HG02970 (cell line): ENCODE measurements at regions not wholly inside any gene's neighbourhood (a gene's known extent, or its start where the extent isn't known, plus 50 kb on each side); places are given as distances from the start of the nearest gene placed in this dataset.
"Not testable (repeated sequence)": the region's sequence is repeated elsewhere in the genome, so short reads cannot be mapped to it uniquely, and the experiment has no call there.

ENCODE experiments used
- ATAC-seq: cut with Tn5 transposase; IDR thresholded peaks from one replicate; pipeline ENCODE4 v1.9.1; 2021; ENCODE audit warnings: mild to moderate bottlenecking, moderate library complexity, moderate number of reproducible peaks; ENCODE audit not compliant: unreplicated experiment, low FRiP score

GRCh38 chr2:146970981-146971380, 873.8 kb upstream of the ACVR2A start:
- not testable (repeated sequence) for ATAC-seq

- ATAC-seq, result not testable (repeated sequence)
These were observed 875.1 kb upstream of the ACVR2A start for GRCh38 chr2:146969703-146970102.

- ATAC-seq, result no peak
These were observed 880.3 kb upstream of the ACVR2A start for GRCh38 chr2:146964494-146964893.

- ATAC-seq, result no peak
These were observed 890.3 kb upstream of the ACVR2A start for GRCh38 chr2:146954544-146954943.

- no peak for ATAC-seq
These were observed 892.1 kb upstream of the ACVR2A start for GRCh38 chr2:146952696-146953095.

GRCh38 chr2:146950911-146951310, 893.9 kb upstream of the ACVR2A start:
- no peak for ATAC-seq

- no peak for ATAC-seq
These were observed 894.5 kb upstream of the ACVR2A start for GRCh38 chr2:146950361-146950760.

GRCh38 chr2:146949400-146949799, 895.4 kb upstream of the ACVR2A start:
- ATAC-seq, result no peak

GRCh38 chr2:146944601-146945000, 900.2 kb upstream of the ACVR2A start:
- ATAC-seq, result no peak

- ATAC-seq, result no peak
These were observed 904.7 kb upstream of the ACVR2A start for GRCh38 chr2:146939991-146940685.

- ATAC-seq, result no peak
These were observed 909.9 kb upstream of the ACVR2A start for GRCh38 chr2:146934921-146935320.

- ATAC-seq, result peak; percentile 53
These were observed 913.7 kb upstream of the ACVR2A start for GRCh38 chr2:146931109-146931508.

GRCh38 chr2:146927080-146927711, 917.6 kb upstream of the ACVR2A start:
- ATAC-seq, result no peak

- no peak for ATAC-seq
These were observed 926.5 kb upstream of the ACVR2A start for GRCh38 chr2:146918280-146918679.

GRCh38 chr2:146917431-146918042, 927.3 kb upstream of the ACVR2A start:
- no peak for ATAC-seq

- no peak for ATAC-seq
These were observed 927.9 kb upstream of the ACVR2A start for GRCh38 chr2:146916914-146917313.

- no peak for ATAC-seq
These were observed 931.4 kb upstream of the ACVR2A start for GRCh38 chr2:146913476-146913875.

- no peak for ATAC-seq
These were observed 932.3 kb upstream of the ACVR2A start for GRCh38 chr2:146912536-146912935.

GRCh38 chr2:146908776-146909175, 936.1 kb upstream of the ACVR2A start:
- ATAC-seq, result no peak

- no peak for ATAC-seq
These were observed 946.7 kb upstream of the ACVR2A start for GRCh38 chr2:146898083-146898482.

GRCh38 chr2:146894514-146894913, 950.3 kb upstream of the ACVR2A start:
- ATAC-seq, result no peak
